IMR-90 (cell line): ENCODE measurements at regions not wholly inside any gene's neighbourhood (a gene's known extent, or its start where the extent isn't known, plus 50 kb on each side); places are given as distances from the start of the nearest gene placed in this dataset.

Source experiments
- ATAC-seq: fragments of 200-7000 bp; cut with Tn5 transposase; 2 replicates; pipeline ENCODE4 v1.9.1; 2020; ENCODE audit warnings: low read depth, mild to moderate bottlenecking, moderate library complexity
- BruUV-seq: library from RNA; stranded (reverse); fragments of 400-500 nt; replicated peaks from 2 replicates; lab custom pipeline; 2021; lab: Mats Ljungman, UMichigan
- CTCF ChIA-PET: fragments of 300-600 bp; formaldehyde crosslinking; extraction: SDS; loops from one replicate; lab custom pipeline; 2021; ENCODE audit warnings: antibody characterized with exemption; lab: Yijun Ruan, JAX
- POLR2A ChIA-PET: fragments of 300-600 bp; sonication (Branson Sonifier 250); formaldehyde crosslinking; loops from one replicate; lab custom pipeline; 2022; ENCODE audit warnings: antibody characterized with exemption; ENCODE audit not compliant: unreplicated experiment; lab: Charles Lee
- DNase-seq: peaks from one replicate; pipeline ENCODE4 v3.0.0; 2013
- H2AFZ ChIP-seq: replicated peaks from 2 replicates; pipeline ENCODE3; 2013; ENCODE audit warnings: low read length, mild to moderate bottlenecking; ENCODE audit not compliant: poor library complexity
- H2AK5ac ChIP-seq: 2 replicates; pipeline ENCODE4 v1.6.1; 2013; ENCODE audit warnings: low read depth, low read length, inconsistent platforms
- H2AK9ac ChIP-seq: replicated peaks from 2 replicates; pipeline ENCODE3; 2013; ENCODE audit warnings: mild to moderate bottlenecking, low read depth, low read length, moderate library complexity; ENCODE audit not compliant: poor library complexity
- H2BK120ac ChIP-seq: 2 replicates; pipeline ENCODE4 v1.6.1; 2013; ENCODE audit warnings: low read depth, low read length, inconsistent platforms
- H2BK15ac ChIP-seq: 3 replicates; pipeline ENCODE4 v1.6.1; 2013; ENCODE audit warnings: low read depth, low read length, inconsistent platforms
- H2BK20ac ChIP-seq: 2 replicates; pipeline ENCODE4 v1.6.1; 2013; ENCODE audit warnings: low read depth, mild to moderate bottlenecking, inconsistent platforms, low read length, moderate library complexity
- H2BK5ac ChIP-seq: 2 replicates; pipeline ENCODE4 v1.6.1; 2013; ENCODE audit warnings: mild to moderate bottlenecking, low read depth, low read length, inconsistent platforms; ENCODE audit not compliant: poor library complexity, severe bottlenecking
- H3K14ac ChIP-seq: replicated peaks from 2 replicates; pipeline ENCODE4 v1.6.1; 2013; ENCODE audit warnings: low read depth, low read length, inconsistent platforms
- H3K18ac ChIP-seq: 2 replicates; pipeline ENCODE4 v1.6.1; 2013; ENCODE audit warnings: low read depth, low read length, control low read depth
- H3K23ac ChIP-seq: 2 replicates; pipeline ENCODE4 v1.6.1; 2013; ENCODE audit warnings: low read depth, low read length, inconsistent platforms
- H3K27ac ChIP-seq: 2 replicates; pipeline ENCODE4 v1.5.1; 2013; ENCODE audit warnings: mild to moderate bottlenecking, control low read depth, low read length; ENCODE audit not compliant: insufficient read depth
- H3K27me3 ChIP-seq: 2 replicates; pipeline ENCODE4 v1.6.1; 2013; ENCODE audit warnings: low read length; ENCODE audit not compliant: control insufficient read depth, insufficient read depth
- H3K36me3 ChIP-seq: 2 replicates; pipeline ENCODE4 v1.6.1; 2013; ENCODE audit warnings: low read length, mixed read lengths; ENCODE audit not compliant: control insufficient read depth, insufficient read depth
- H3K4ac ChIP-seq: 2 replicates; pipeline ENCODE4 v1.6.1; 2013; ENCODE audit warnings: low read depth, low read length, inconsistent platforms
- H3K4me1 ChIP-seq: 2 replicates; pipeline ENCODE4 v1.6.1; 2013; ENCODE audit warnings: low read length, mixed read lengths; ENCODE audit not compliant: control insufficient read depth, insufficient read depth
- H3K4me2 ChIP-seq: 2 replicates; pipeline ENCODE4 v1.6.1; 2013; ENCODE audit warnings: low read depth, mild to moderate bottlenecking, control low read depth, low read length, moderate library complexity
- H3K4me3 ChIP-seq: 2 replicates; pipeline ENCODE4 v1.5.1; 2013; ENCODE audit warnings: low read depth, mild to moderate bottlenecking, control low read depth, low read length, moderate library complexity; ENCODE audit not compliant: insufficient read depth
- H3K56ac ChIP-seq: 2 replicates; pipeline ENCODE4 v1.6.1; 2013; ENCODE audit warnings: low read length, inconsistent platforms; ENCODE audit not compliant: insufficient read depth; ENCODE audit errors: extremely low read depth
- H3K79me1 ChIP-seq, 2 experiments: 2 replicates each; pipeline ENCODE4 v1.6.1; 2013; ENCODE audit warnings: low read length in 2 of 2, inconsistent platforms in 1 of 2, low read depth in 1 of 2
- H3K9ac ChIP-seq: 2 replicates; pipeline ENCODE4 v1.6.1; 2013; ENCODE audit warnings: low read depth, low read length, control low read depth
- H3K9me1 ChIP-seq: 2 replicates; pipeline ENCODE4 v1.6.1; 2013; ENCODE audit warnings: low read length, inconsistent platforms; ENCODE audit not compliant: insufficient read depth
- H3K9me3 ChIP-seq: 2 replicates; pipeline ENCODE4 v1.6.1; 2013; ENCODE audit warnings: low read length; ENCODE audit not compliant: control insufficient read depth, insufficient read depth
- H4K20me1 ChIP-seq: 2 replicates; pipeline ENCODE4 v1.6.1; 2013; ENCODE audit warnings: low read length, inconsistent platforms; ENCODE audit not compliant: insufficient read depth
- H4K5ac ChIP-seq: 2 replicates; pipeline ENCODE4 v1.6.1; 2013; ENCODE audit warnings: mild to moderate bottlenecking, low read depth, low read length, control low read depth
- H4K8ac ChIP-seq, 2 experiments: 2 replicates each; pipeline ENCODE4 v1.6.1; 2013; ENCODE audit warnings: low read depth in 2 of 2, low read length in 2 of 2, control low read depth in 1 of 2, inconsistent platforms in 1 of 2
- H4K91ac ChIP-seq: 2 replicates; pipeline ENCODE4 v1.6.1; 2013; ENCODE audit warnings: low read depth, low read length, inconsistent platforms; ENCODE audit not compliant: insufficient read depth
- FOS ChIP-seq: fragments of 150-350 bp; IDR thresholded peaks from 2 replicates; pipeline ENCODE4 v1.6.1; 2016; ENCODE audit warnings: low read depth, low read length
- MAZ ChIP-seq: IDR thresholded peaks from 2 replicates; pipeline ENCODE4 v1.6.1; 2012; ENCODE audit warnings: low read depth, mild to moderate bottlenecking, low read length, improper control_type of control experiment, moderate library complexity, borderline replicate concordance
- NFE2L2 ChIP-seq: fragments of 150-350 bp; IDR thresholded peaks from 2 replicates; pipeline ENCODE4 v1.6.1; 2016; ENCODE audit warnings: low read depth, mild to moderate bottlenecking, low read length
- POLR2A ChIP-seq: IDR thresholded peaks from 2 replicates; pipeline ENCODE4 v1.6.1; 2012; ENCODE audit warnings: mild to moderate bottlenecking, low read depth, low read length
- RCOR1 ChIP-seq: IDR thresholded peaks from 2 replicates; pipeline ENCODE4 v1.6.1; 2012; ENCODE audit warnings: mild to moderate bottlenecking, low read length, improper control_type of control experiment; ENCODE audit not compliant: insufficient replicate concordance
- RFX5 ChIP-seq: IDR thresholded peaks from 2 replicates; pipeline ENCODE4 v1.8.0; 2012; ENCODE audit warnings: low read depth, mild to moderate bottlenecking, low read length, moderate library complexity
- WGBS, 2 experiments: methylation state at CpG; one replicate each; pipeline versions ENCODE4 v1.1.5 to v1.1.7; 2013; ENCODE audit warnings: missing lambda C conversion rate in 2 of 2; ENCODE audit not compliant: insufficient read length in 1 of 2; ENCODE audit errors: extremely low coverage in 2 of 2; 5-methylcytosine and 5-hydroxymethylcytosine counted together
- dilution Hi-C: fragments of 300-500 bp; cut with HindIII; formaldehyde crosslinking; loops from one replicate; pipeline ENCODE4 v1.14.3; 2018; ENCODE audit warnings: low sequenced_read_pairs; ENCODE audit not compliant: unreplicated experiment
- in situ Hi-C: fragments of 300-500 bp; cut with MboI; formaldehyde crosslinking; loops from 3 replicates; pipeline ENCODE4 v1.14.3; 2019; ENCODE audit warnings: low sequenced_read_pairs, inconsistent platforms, mixed read lengths
- intact Hi-C: fragments of 100-400 bp; cut with micrococcal nuclease; formaldehyde crosslinking; loops from 2 replicates; pipeline ENCODE4 v1.10.0; 2022

GRCh38 chr1:5010236-5010635 lies 355.8 kb downstream of the AJAP1 start:
- H3K14ac ChIP-seq: no peak overlapping the region
- WGBS, 2 experiments: 80% methylated on average over 1 of the region's 4 CpGs; no CpG with 5 or more reads in 1 of the 2 experiments
- no peak for TF ChIP-seq MAZ
- no peak for TF ChIP-seq NFE2L2
- no peak for TF ChIP-seq POLR2A
- TF ChIP-seq FOS: no peak
- TF ChIP-seq RFX5: no peak
- TF ChIP-seq RCOR1: no peak
- ATAC-seq (no peak), DNase-seq (no peak)
- H3K23ac ChIP-seq: no peak overlapping the region
- H3K9me1 ChIP-seq: no peaks in the 10 kb centered on the region
- H2AFZ ChIP-seq: no peak overlapping the region
- in situ Hi-C loops: no loop called here
- dilution Hi-C loops: no loop called here
- H4K8ac ChIP-seq: no peak overlapping the region
- no peaks in the 10 kb centered on the region for H3K27me3 ChIP-seq
- H2BK5ac ChIP-seq: no peak overlapping the region
- POLR2A ChIA-PET: no interaction called here
- no peak overlapping the region for H4K5ac ChIP-seq
- no peak overlapping the region for H3K9ac ChIP-seq
- no TSS peak for BruUV-seq
- no peaks in the 10 kb centered on the region for H3K36me3 ChIP-seq
- H4K91ac ChIP-seq: no peak overlapping the region
- H2BK20ac ChIP-seq: no peak overlapping the region
- H3K4me3 ChIP-seq: no peak overlapping the region
- no peak overlapping the region for H3K56ac ChIP-seq
- H3K4me2 ChIP-seq: no peak overlapping the region
- no peaks in the 10 kb centered on the region for H3K4me1 ChIP-seq
- no peak overlapping the region for H2BK120ac ChIP-seq
- no peak overlapping the region for H2BK15ac ChIP-seq
- no peak overlapping the region for H2AK5ac ChIP-seq
- no peaks in the 10 kb centered on the region for H3K79me1 ChIP-seq
- no peak overlapping the region for H3K18ac ChIP-seq
- H2AK9ac ChIP-seq: no peak overlapping the region
- intact Hi-C loops: no loop called here
- no peak overlapping the region for H3K27ac ChIP-seq
- no peaks in the 10 kb centered on the region for H4K20me1 ChIP-seq
- CTCF ChIA-PET: no interaction called here
- no peak overlapping the region for H3K4ac ChIP-seq
- H3K9me3 ChIP-seq: peaks cover 49% of the 10 kb centered on the region
